SK-N-MC (cell line): ENCODE measurements at regions not wholly inside any gene's neighbourhood (a gene's known extent, or its start where the extent isn't known, plus 50 kb on each side); places are given as distances from the start of the nearest gene placed in this dataset.

Experiments used
- EZH2 ChIP-seq: fragments of 200-600 bp; sonication (generic); IDR thresholded peaks from one replicate; pipeline ENCODE4 v1.6.1; 2017; ENCODE audit warnings: antibody characterized with exemption
- FOXP2 ChIP-seq: optimal IDR thresholded peaks from 2 replicates; pipeline ENCODE3; 2011; ENCODE audit warnings: mild to moderate bottlenecking, moderate library complexity; ENCODE audit not compliant: insufficient read depth; ENCODE audit errors: extremely low read length, control extremely low read depth
- POLR2AphosphoS5 ChIP-seq: IDR thresholded peaks from 2 replicates; pipeline ENCODE4 v1.6.1; 2012; ENCODE audit warnings: mild to moderate bottlenecking, low read depth, low read length, borderline replicate concordance

- TF ChIP-seq POLR2AphosphoS5 (no peak), EZH2 (no peak), FOXP2 (no peak)
These were observed 231.9 kb downstream of the COG6 start for GRCh38 chr13:39887387-39887786.
